K562 (cell line): ENCODE measurements at regions not wholly inside any gene's neighbourhood (a gene's known extent, or its start where the extent isn't known, plus 50 kb on each side); places are given as distances from the start of the nearest gene placed in this dataset.

Source experiments
- ATAC-seq: fragments of 200-7000 bp; cut with Tn5 transposase; 3 replicates; pipeline ENCODE4 v1.9.1; 2020; ENCODE audit warnings: moderate library complexity
- BruUV-seq: library from RNA; stranded (reverse); fragments of 400-500 nt; replicated peaks from 2 replicates; lab custom pipeline; 2021; lab: Mats Ljungman, UMichigan
- CTCF ChIA-PET: fragments of 300-600 bp; formaldehyde crosslinking; extraction: SDS; loops from one replicate; lab custom pipeline; 2021; ENCODE audit warnings: low intra/inter-chr PET ratio; lab: Yijun Ruan, JAX
- POLR2A ChIA-PET: fragments of 300-600, 350-650 bp; sonication (Branson Sonifier 250); formaldehyde crosslinking; extraction: SDS; loops from one replicate; lab custom pipeline; 2021; ENCODE audit warnings: antibody characterized with exemption, inconsistent platforms; lab: Yijun Ruan, JAX
- DNase-seq, 4 experiments: peaks; one replicate each; pipeline versions ENCODE4 v3.0.0 to v3.0.0-alpha.2; 2011 to 2018; ENCODE audit warnings: low spot score in 3 of 4, mixed read lengths in 3 of 4; ENCODE audit errors: extremely low read depth in 1 of 4
- FAIRE-seq: peaks from 2 replicates; lab custom pipeline; 2011; peaks lifted over from hg19 to GRCh38; lab: Jason Lieb, UNC
- H2AFZ ChIP-seq: 2 replicates; pipeline ENCODE4 v1.6.0; 2011; ENCODE audit warnings: low read depth, low read length, control low read depth, inconsistent platforms
- H3K27ac ChIP-seq: fragments of 200-600 bp; 3 replicates; pipeline ENCODE4 v1.8.0; 2011; ENCODE audit warnings: low read depth, mild to moderate bottlenecking, control low read depth, inconsistent platforms, low read length, moderate library complexity, mixed read lengths; ENCODE audit errors: extremely low read depth
- H3K27me3 ChIP-seq, 2 experiments: fragments of 300-600 bp in 1 of 2; 2 replicates in 1 of 2; 3 replicates in 1 of 2; pipeline versions ENCODE4 v1.6.0 to v1.8.0; 2011; ENCODE audit warnings: inconsistent platforms in 2 of 2, low read length in 2 of 2, mild to moderate bottlenecking in 1 of 2, mixed read lengths in 1 of 2, moderate library complexity in 1 of 2; ENCODE audit not compliant: control insufficient read depth in 2 of 2, insufficient read depth in 2 of 2
- H3K36me3 ChIP-seq: fragments of 300-600 bp; 3 replicates; pipeline ENCODE4 v1.8.0; 2011; ENCODE audit warnings: mild to moderate bottlenecking, low read length, inconsistent platforms; ENCODE audit not compliant: control insufficient read depth, insufficient read depth
- H3K4me1 ChIP-seq, 2 experiments: fragments of 200-600 bp in 1 of 2; replicated peaks in 1 of 2; 2 replicates in 1 of 2; 3 replicates in 1 of 2; pipeline versions ENCODE4 v1.5.1 to v1.8.0; 2011; ENCODE audit warnings: inconsistent platforms in 2 of 2, low read length in 2 of 2, mild to moderate bottlenecking in 1 of 2, mixed read lengths in 1 of 2, moderate library complexity in 1 of 2; ENCODE audit not compliant: control insufficient read depth in 2 of 2, insufficient read depth in 2 of 2
- H3K4me2 ChIP-seq: 2 replicates; pipeline ENCODE4 v1.6.1; 2011; ENCODE audit warnings: low read length, control low read depth, inconsistent platforms, mixed read lengths; ENCODE audit not compliant: insufficient read depth
- H3K4me3 ChIP-seq: fragments of 200-600 bp; sonication (generic), shearing (Covaris generic); 2 replicates; pipeline ENCODE4 v1.5.1; 2016; ENCODE audit warnings: control low read depth, inconsistent platforms
- H3K79me2 ChIP-seq: fragments of 200-600 bp; 3 replicates; pipeline ENCODE4 v1.8.0; 2011; ENCODE audit warnings: low read length, inconsistent platforms; ENCODE audit not compliant: control insufficient read depth, insufficient read depth
- H3K9ac ChIP-seq, 2 experiments: 2 replicates each; pipeline versions ENCODE4 v1.6.0 to v1.6.1; 2011; ENCODE audit warnings: low read depth in 2 of 2, low read length in 2 of 2, control low read depth in 1 of 2, inconsistent platforms in 1 of 2, mild to moderate bottlenecking in 1 of 2, mixed read lengths in 1 of 2; ENCODE audit not compliant: insufficient read depth in 1 of 2
- H3K9me1 ChIP-seq: one replicate; pipeline ENCODE4 v1.6.0; 2011; ENCODE audit warnings: inconsistent platforms, mild to moderate bottlenecking, low read length, moderate library complexity; ENCODE audit not compliant: control insufficient read depth, insufficient read depth
- H3K9me3 ChIP-seq: replicated peaks from 2 replicates; pipeline ENCODE4 v1.5.1; 2011; ENCODE audit warnings: low read depth, low read length, inconsistent platforms; ENCODE audit not compliant: control insufficient read depth, insufficient read depth
- H4K20me1 ChIP-seq: replicated peaks from 2 replicates; pipeline ENCODE4 v1.6.1; 2011; ENCODE audit warnings: low read length, inconsistent platforms, mixed read lengths; ENCODE audit not compliant: control insufficient read depth, insufficient read depth
- ATF4 ChIP-seq: fragments of 450-650 bp; formaldehyde crosslinking; IDR thresholded peaks from 2 replicates; pipeline ENCODE4 v1.4.0; 2022; ENCODE audit warnings: mild to moderate bottlenecking, moderate library complexity
- CREB3 ChIP-seq: fragments of 450-650 bp; conservative IDR thresholded peaks from 2 replicates; pipeline ENCODE4 v1.6.1; 2016; ENCODE audit warnings: missing genetic modification characterization, low read depth, mild to moderate bottlenecking, missing compliant biosample characterization, moderate library complexity
- FOXJ3 ChIP-seq: sonication (generic); formaldehyde crosslinking; IDR thresholded peaks from 2 replicates; pipeline ENCODE4 v1.4.0; 2020; ENCODE audit warnings: mild to moderate bottlenecking, missing genetic modification reagents
- KDM1A ChIP-seq, 2 experiments: fragments of 450-650 bp; IDR thresholded peaks; 2 replicates each; pipeline ENCODE4 v1.6.1; 2016; ENCODE audit warnings: mild to moderate bottlenecking in 2 of 2
- MAX ChIP-seq: sonication (generic); formaldehyde crosslinking; IDR thresholded peaks from 2 replicates; pipeline ENCODE4 v1.9.0; 2022; ENCODE audit warnings: mild to moderate bottlenecking, missing genetic modification reagents
- NCOA4 ChIP-seq: fragments of 450-650 bp; IDR thresholded peaks from 2 replicates; pipeline ENCODE4 v1.6.1; 2018; ENCODE audit warnings: mild to moderate bottlenecking; ENCODE audit not compliant: partially characterized antibody
- NONO ChIP-seq, 2 experiments: fragments of 200-400 bp in 1 of 2; fragments of 450-650 bp in 1 of 2; formaldehyde crosslinking in 1 of 2; IDR thresholded peaks; 2 replicates each; pipeline ENCODE4 v1.6.1; 2017; ENCODE audit warnings: low read depth in 2 of 2, mild to moderate bottlenecking in 2 of 2, moderate library complexity in 2 of 2, low read length in 1 of 2
- PKNOX1 ChIP-seq: fragments of 450-650 bp; IDR thresholded peaks from 2 replicates; pipeline ENCODE4 v1.6.1; 2016
- RAD21 ChIP-seq, 2 experiments: fragments of 250-450 bp in 1 of 2; fragments of 450-650 bp in 1 of 2; sonication (Bioruptor Pico) in 1 of 2; formaldehyde crosslinking in 1 of 2; IDR thresholded peaks in 1 of 2; conservative IDR thresholded peaks in 1 of 2; 2 replicates each; pipeline versions ENCODE4 v1.4.0 to v1.8.0; 2020 to 2022; ENCODE audit warnings: mild to moderate bottlenecking in 2 of 2, moderate library complexity in 1 of 2
- SIRT6 ChIP-seq: IDR thresholded peaks from one replicate; pipeline ENCODE4 v1.6.1; 2012; ENCODE audit warnings: low read depth, mild to moderate bottlenecking, control low read depth, inconsistent platforms, low read length, moderate library complexity
- WHSC1 ChIP-seq: IDR thresholded peaks from one replicate; pipeline ENCODE4 v1.6.1; 2012; ENCODE audit warnings: low read length, control low read depth, inconsistent platforms
- ZC3H8 ChIP-seq: fragments of 450-650 bp; IDR thresholded peaks from 2 replicates; pipeline ENCODE4 v1.6.1; 2017
- ZNF57 ChIP-seq: fragments of 450-650 bp; formaldehyde crosslinking; IDR thresholded peaks from 2 replicates; pipeline ENCODE4 v1.4.0; 2020; ENCODE audit warnings: mild to moderate bottlenecking, moderate library complexity
- WGBS: fragments of 100-300 bp; shearing (Covaris generic); methylation state at CpG from one replicate; pipeline ENCODE4 v1.1.6; 2016; ENCODE audit warnings: low coverage, mixed read lengths; ENCODE audit not compliant: insufficient coverage; ENCODE audit errors: missing lambda C conversion rate; 5-methylcytosine and 5-hydroxymethylcytosine counted together
- in situ Hi-C: fragments of 300-500 bp; cut with MboI; formaldehyde crosslinking; loops from 4 replicates; pipeline ENCODE4 v1.15.0; 2018; ENCODE audit warnings: inconsistent platforms, mixed read lengths
- intact Hi-C: fragments of 100-400 bp; cut with micrococcal nuclease; formaldehyde crosslinking; loops from 2 replicates; pipeline ENCODE4 v1.14.2; 2022

GRCh38 chr15:85926834-85927233 lies 132.1 kb upstream of the KLHL25 start:
- Histone ChIP-seq H3K27ac (no peak overlapping the region), H3K4me1 (no peaks in the 10 kb centered on the region), H3K4me2 (no peak overlapping the region), H4K20me1 (no peaks in the 10 kb centered on the region), H2AFZ (no peak overlapping the region), H3K9me1 (no peaks in the 10 kb centered on the region), H3K9ac (no peak overlapping the region), H3K4me3 (no peak overlapping the region), H3K9me3 (no peaks in the 10 kb centered on the region), H3K79me2 (no peaks in the 10 kb centered on the region), H3K36me3 (no peaks in the 10 kb centered on the region), H3K27me3 (no peaks in the 10 kb centered on the region)
- FAIRE-seq (no peak), DNase-seq (no peak), ATAC-seq (no peak)
- intact Hi-C loops (no loop called here), in situ Hi-C loops (no loop called here)
- 0% methylated on average over 1 of the region's 1 CpG for WGBS
- POLR2A ChIA-PET = no interaction called here
- CTCF ChIA-PET = no interaction called here
- BruUV-seq = no TSS peak
- TF ChIP-seq MAX (CRISPR knock-in tag) (no peak), SIRT6 (no peak), KDM1A (IDR thresholded peaks at IDR 0.05) (no peak), NCOA4 (no peak), ZC3H8 (no peak), NONO (IDR thresholded peaks at IDR 0.05; ENCODE audit: low read depth in 2 of 2, low read length in 1 of 2) (no peak), ZNF57 (CRISPR knock-in tag) (no peak), FOXJ3 (CRISPR knock-in tag) (no peak), WHSC1 (no peak), PKNOX1 (no peak), RAD21 (CRISPR knock-in tag; conservative IDR thresholded peaks at IDR 0.05 in 1 of 2, IDR thresholded peaks at IDR 0.05 in 1 of 2) (no peak), ATF4 (CRISPR knock-in tag) (no peak), CREB3 (no peak)
